ENCODE measurements at regions not wholly inside any gene's neighbourhood (a gene's known extent, or its start where the extent isn't known, plus 50 kb on each side); places are given as distances from the start of the nearest gene placed in this dataset.

DNA sequence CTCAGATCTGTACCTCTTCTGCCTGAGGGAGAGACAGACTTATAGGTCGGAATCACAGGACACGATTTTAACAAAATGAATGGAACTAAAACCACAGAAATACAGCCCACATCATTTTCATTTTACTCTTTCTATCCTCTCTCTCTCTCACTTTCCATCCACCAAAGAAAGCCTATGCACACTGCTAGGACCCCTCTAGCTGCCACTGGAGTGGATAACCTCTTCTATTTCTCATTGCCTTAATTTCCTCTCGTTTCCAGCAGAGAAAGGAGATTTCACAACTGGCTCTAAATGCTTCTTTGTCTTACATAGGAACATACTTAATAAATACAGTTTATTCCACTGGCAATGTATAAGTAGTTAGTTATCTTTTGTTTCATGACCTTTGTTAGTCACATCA, 867.8 kb upstream of the ADGRL4 start:
- TF ChIP-seq POLR2A (IDR thresholded peaks at IDR 0.05) (no peak), POLR2AphosphoS5 (IDR thresholded peaks at IDR 0.05) (no peak)
- TF ChIP-seq, protein P1, sequence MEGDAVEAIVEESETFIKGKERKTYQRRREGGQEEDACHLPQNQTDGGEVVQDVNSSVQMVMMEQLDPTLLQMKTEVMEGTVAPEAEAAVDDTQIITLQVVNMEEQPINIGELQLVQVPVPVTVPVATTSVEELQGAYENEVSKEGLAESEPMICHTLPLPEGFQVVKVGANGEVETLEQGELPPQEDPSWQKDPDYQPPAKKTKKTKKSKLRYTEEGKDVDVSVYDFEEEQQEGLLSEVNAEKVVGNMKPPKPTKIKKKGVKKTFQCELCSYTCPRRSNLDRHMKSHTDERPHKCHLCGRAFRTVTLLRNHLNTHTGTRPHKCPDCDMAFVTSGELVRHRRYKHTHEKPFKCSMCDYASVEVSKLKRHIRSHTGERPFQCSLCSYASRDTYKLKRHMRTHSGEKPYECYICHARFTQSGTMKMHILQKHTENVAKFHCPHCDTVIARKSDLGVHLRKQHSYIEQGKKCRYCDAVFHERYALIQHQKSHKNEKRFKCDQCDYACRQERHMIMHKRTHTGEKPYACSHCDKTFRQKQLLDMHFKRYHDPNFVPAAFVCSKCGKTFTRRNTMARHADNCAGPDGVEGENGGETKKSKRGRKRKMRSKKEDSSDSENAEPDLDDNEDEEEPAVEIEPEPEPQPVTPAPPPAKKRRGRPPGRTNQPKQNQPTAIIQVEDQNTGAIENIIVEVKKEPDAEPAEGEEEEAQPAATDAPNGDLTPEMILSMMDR (IDR thresholded peaks at IDR 0.05 in 8 of 11, conservative IDR thresholded peaks at IDR 0.05 in 3 of 11) = no peak
